Body of pancreas (tissue), 4 donors: ENCODE measurements at regions not wholly inside any gene's neighbourhood (a gene's known extent, or its start where the extent isn't known, plus 50 kb on each side); places are given as distances from the start of the nearest gene placed in this dataset.

ENCODE experiments used
- CTCF ChIP-seq, 7 experiments: fragments of 450-650 bp in 4 of 7; fragments of 200-600 bp in 3 of 7; sonication (generic) in 3 of 7; IDR thresholded peaks; one replicate each; pipeline ENCODE4 v1.5.1; 2016 to 2019; ENCODE audit warnings: antibody characterized with exemption in 7 of 7
- POLR2A ChIP-seq, 3 donors: fragments of 450-650 bp; IDR thresholded peaks; one replicate each; pipeline ENCODE4 v1.6.1; 2016; ENCODE audit warnings: antibody characterized with exemption in 3 of 3, mild to moderate bottlenecking in 2 of 3

DNA sequence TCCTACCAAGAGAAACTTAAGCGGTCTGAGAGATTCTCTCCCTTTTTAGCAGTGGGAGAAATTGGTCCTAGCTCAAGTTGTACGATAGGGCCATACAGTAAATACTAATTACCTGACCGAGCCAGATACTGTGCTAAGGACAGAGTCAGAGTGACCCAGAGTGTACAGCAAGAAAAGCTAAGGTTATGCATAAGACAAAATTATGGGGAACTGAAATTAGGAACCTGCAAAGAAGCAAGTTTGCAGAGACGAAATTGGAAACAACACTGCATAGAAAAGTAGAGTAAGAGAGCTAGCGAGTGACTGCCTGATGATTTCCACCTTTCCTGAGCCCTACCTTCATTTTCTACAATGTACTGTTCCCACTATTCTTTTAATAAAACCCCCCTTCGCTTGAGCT lies 278.1 kb downstream of the NKX6-1 start:
- TF ChIP-seq CTCF (IDR thresholded peaks at IDR 0.05) (no peak), POLR2A (IDR thresholded peaks at IDR 0.05) (no peak)
